ENCODE measurements at regions not wholly inside any gene's neighbourhood (a gene's known extent, or its start where the extent isn't known, plus 50 kb on each side); places are given as distances from the start of the nearest gene placed in this dataset.
A peak's percentile ranks its signal among the peaks of the same experiment; 100 is the strongest.

DNA sequence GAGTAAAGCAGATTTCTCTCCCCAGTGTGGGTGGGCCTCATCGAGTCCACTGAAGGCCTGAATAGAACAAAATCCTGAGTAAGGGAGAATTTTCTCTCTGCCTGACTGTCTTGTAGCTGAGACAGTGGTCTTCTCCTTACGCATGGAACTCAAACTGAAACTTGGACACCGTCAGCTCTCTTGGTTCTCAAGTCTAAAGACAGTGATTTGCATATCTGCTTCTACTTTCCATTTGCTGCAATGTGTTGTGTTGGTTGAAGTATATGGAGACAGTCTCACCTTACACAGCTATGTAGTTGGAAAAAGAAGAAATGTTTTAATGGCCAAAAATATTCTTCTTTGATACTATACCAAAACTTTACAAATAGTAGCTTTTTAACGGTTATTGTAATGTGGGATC is 160.2 kb upstream of the LMNTD1 start:
- no peak for DNase-seq (ENCODE audit: low read depth)
- no peak overlapping the region for H3K4me3 ChIP-seq (ENCODE audit: low read length)
- TF ChIP-seq, protein P1, sequence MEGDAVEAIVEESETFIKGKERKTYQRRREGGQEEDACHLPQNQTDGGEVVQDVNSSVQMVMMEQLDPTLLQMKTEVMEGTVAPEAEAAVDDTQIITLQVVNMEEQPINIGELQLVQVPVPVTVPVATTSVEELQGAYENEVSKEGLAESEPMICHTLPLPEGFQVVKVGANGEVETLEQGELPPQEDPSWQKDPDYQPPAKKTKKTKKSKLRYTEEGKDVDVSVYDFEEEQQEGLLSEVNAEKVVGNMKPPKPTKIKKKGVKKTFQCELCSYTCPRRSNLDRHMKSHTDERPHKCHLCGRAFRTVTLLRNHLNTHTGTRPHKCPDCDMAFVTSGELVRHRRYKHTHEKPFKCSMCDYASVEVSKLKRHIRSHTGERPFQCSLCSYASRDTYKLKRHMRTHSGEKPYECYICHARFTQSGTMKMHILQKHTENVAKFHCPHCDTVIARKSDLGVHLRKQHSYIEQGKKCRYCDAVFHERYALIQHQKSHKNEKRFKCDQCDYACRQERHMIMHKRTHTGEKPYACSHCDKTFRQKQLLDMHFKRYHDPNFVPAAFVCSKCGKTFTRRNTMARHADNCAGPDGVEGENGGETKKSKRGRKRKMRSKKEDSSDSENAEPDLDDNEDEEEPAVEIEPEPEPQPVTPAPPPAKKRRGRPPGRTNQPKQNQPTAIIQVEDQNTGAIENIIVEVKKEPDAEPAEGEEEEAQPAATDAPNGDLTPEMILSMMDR (conservative IDR thresholded peaks at IDR 0.05; ENCODE audit: low read length) = no peak

DNA sequence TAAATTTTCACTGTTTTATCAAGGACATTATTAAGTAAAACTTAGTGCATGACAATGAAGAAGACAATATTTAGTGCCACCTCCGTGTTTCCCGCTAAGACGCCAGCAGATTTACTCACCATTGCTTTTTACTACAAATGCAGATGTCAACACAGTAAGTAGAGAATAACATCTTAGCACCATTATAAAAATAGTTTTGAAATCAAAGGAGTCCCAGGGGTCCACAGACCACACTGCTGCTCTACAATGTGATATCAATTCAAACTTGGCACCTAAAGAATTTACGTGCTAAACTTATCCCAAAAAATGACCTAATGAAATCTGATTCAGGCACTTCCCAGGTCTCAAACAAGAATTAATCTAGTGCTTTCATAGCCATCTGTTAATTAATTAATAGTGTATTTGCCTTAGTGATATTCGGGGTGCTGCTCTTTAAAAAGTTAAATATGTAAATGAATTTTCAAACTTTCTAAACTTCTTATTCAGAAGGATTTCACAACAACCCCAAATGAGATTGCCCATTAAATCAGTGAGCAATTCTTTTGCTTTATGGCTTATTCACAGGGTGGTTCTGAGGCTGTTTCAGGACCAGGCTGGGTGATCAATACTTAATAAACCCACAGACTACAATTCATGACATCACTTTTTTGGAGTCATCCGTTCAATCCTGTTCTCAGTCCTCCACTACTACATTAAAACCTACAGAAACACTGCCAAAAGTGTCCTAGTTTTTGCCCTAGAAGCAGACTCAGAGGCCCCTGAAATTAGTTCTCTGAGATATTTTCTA is 161.3 kb upstream of the LMNTD1 start:
- TF ChIP-seq, protein P1 (conservative IDR thresholded peaks at IDR 0.05; ENCODE audit: low read length) = no peak
- DNase-seq (ENCODE audit: low read depth) = peak; percentile 52
- H3K4me3 ChIP-seq (ENCODE audit: low read length) = no peak overlapping the region

- DNase-seq (ENCODE audit: low read depth) = peak; percentile 66
- TF ChIP-seq, protein P1 (conservative IDR thresholded peaks at IDR 0.05; ENCODE audit: low read length) = no peak
- no peak overlapping the region for H3K4me3 ChIP-seq (ENCODE audit: low read length)
These were observed 162.0 kb upstream of the LMNTD1 start for GRCh38 chr12:25715102-25715501.

- TF ChIP-seq, protein P1 (conservative IDR thresholded peaks at IDR 0.05; ENCODE audit: low read length) = no peak
- DNase-seq (ENCODE audit: low read depth) = peak; percentile 44
These were observed 163.8 kb upstream of the LMNTD1 start for GRCh38 chr12:25716842-25717241.

GRCh38 chr12:25717552-25717951 is 164.5 kb upstream of the LMNTD1 start:
- TF ChIP-seq, protein P1 (conservative IDR thresholded peaks at IDR 0.05; ENCODE audit: low read length) = no peak
- no peak for DNase-seq (ENCODE audit: low read depth)
- no peak overlapping the region for H3K4me3 ChIP-seq (ENCODE audit: low read length)

More at GRCh38 chr12:25716842-25717241, 163.8 kb upstream of the LMNTD1 start:
- H3K4me3 ChIP-seq (ENCODE audit: low read length) = no peak overlapping the region

- TF ChIP-seq, protein P1 (conservative IDR thresholded peaks at IDR 0.05; ENCODE audit: low read length) = no peak
- peak; percentile 66 for DNase-seq (ENCODE audit: low read depth)
- no peak overlapping the region for H3K4me3 ChIP-seq (ENCODE audit: low read length)
These were observed 165.1 kb upstream of the LMNTD1 start for GRCh38 chr12:25718081-25718731.

- no peak overlapping the region for H3K4me3 ChIP-seq (ENCODE audit: low read length)
- TF ChIP-seq, protein P1 (conservative IDR thresholded peaks at IDR 0.05; ENCODE audit: low read length) = no peak
- DNase-seq (ENCODE audit: low read depth) = no peak
These were observed 166.4 kb upstream of the LMNTD1 start for GRCh38 chr12:25719505-25719904.

Data from AG10803 (cell line).